Cardiac fibroblast (primary cell): ENCODE measurements at regions not wholly inside any gene's neighbourhood (a gene's known extent, or its start where the extent isn't known, plus 50 kb on each side); places are given as distances from the start of the nearest gene placed in this dataset.
A peak's percentile ranks its signal among the peaks of the same experiment; 100 is the strongest.

Experiments used
- DNase-seq, 2 donors: peaks; one replicate each; pipeline versions ENCODE4 v3.0.0 to v3.0.0-alpha.2; 2010; ENCODE audit warnings: low read depth in 2 of 2
- H3K4me3 ChIP-seq, 2 donors: replicated peaks in 1 of 2; 1 replicate in 1 of 2; 2 replicates in 1 of 2; pipeline ENCODE4 v1.5.1; 2011; ENCODE audit warnings: low read depth in 2 of 2, low read length in 2 of 2, mild to moderate bottlenecking in 2 of 2, moderate library complexity in 1 of 2
- TF ChIP-seq, protein P1 (sequence below): IDR thresholded peaks from one replicate; pipeline ENCODE4 v1.5.1; 2011; ENCODE audit warnings: low read depth, mild to moderate bottlenecking, low read length, inconsistent platforms

DNA sequence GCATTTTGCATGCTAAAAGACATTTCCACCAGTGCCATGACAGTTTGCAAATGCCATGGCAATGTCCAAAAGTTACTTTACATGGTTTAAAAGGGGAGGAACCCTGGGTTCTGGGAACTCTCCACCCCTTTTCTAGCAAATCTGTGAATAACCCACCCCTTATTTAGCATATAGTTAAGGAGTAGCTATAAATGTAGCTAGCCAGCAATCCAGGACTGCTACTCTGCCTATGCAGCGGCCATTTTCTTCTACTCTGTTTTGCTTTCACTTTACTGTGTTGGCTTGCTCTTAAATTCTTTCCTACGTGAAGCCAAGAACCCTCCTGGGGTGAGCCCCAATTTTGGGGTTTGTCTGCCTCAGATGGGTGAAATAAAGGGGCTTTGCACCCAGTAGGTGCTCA lies 141.0 kb downstream of the PTPN11 start:
- DNase-seq, result peak in 1 of 2 donors; percentile 2
- TF ChIP-seq, protein P1, sequence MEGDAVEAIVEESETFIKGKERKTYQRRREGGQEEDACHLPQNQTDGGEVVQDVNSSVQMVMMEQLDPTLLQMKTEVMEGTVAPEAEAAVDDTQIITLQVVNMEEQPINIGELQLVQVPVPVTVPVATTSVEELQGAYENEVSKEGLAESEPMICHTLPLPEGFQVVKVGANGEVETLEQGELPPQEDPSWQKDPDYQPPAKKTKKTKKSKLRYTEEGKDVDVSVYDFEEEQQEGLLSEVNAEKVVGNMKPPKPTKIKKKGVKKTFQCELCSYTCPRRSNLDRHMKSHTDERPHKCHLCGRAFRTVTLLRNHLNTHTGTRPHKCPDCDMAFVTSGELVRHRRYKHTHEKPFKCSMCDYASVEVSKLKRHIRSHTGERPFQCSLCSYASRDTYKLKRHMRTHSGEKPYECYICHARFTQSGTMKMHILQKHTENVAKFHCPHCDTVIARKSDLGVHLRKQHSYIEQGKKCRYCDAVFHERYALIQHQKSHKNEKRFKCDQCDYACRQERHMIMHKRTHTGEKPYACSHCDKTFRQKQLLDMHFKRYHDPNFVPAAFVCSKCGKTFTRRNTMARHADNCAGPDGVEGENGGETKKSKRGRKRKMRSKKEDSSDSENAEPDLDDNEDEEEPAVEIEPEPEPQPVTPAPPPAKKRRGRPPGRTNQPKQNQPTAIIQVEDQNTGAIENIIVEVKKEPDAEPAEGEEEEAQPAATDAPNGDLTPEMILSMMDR, result no peak
- no peak overlapping the region for H3K4me3 ChIP-seq

DNA sequence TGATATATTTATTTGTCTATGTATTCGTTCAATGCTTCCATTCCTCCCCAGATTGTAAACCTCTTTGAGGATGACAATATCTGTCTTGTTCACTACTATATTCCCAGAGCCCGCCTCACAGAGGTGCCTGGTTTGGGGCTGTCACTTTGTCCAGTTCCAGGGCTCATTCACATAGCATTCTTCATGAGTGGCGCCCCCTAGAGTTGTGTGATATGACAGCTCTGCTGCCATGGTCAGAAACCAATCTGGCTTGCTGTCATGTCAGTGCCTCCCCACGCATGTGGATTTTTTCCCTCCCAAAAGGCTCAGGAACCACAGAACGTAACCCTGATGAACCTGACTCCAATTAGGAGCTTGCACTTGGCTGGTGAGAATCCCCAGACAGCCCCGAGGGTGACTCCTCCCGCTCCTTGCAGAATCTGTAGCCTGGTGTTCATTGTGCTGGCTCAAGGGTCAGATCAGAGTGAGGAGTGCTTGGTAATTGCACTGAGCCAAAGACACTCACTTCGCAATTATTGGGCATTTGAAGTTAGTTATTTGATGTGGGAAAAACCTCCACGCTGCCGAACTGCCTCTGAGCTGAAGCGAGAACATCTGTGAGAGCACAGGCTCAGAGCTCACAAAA lies 145.5 kb downstream of the PTPN11 start:
- no peak for DNase-seq
- H3K4me3 ChIP-seq, result no peak overlapping the region
- TF ChIP-seq, protein P1, result no peak

DNA sequence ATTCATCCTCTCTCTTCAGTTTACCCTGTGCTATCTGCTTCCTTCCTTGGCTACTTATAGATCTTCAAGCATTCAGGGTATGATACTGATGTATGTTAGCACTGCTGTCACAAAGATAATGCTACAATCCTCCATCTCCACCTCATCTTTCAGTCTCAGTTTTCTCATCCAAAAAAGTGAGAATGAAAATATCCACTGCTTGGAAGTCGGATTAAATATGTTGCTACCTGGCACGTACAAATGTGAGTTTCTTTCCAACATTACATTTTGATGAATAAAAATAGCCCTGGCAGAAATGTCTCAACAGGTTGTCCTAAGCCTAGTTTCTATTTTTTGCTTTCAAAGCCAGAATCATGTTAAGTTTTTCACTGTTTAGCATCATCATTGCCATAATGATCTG lies 149.9 kb downstream of the PTPN11 start:
- no peak for DNase-seq
- no peak overlapping the region for H3K4me3 ChIP-seq
- TF ChIP-seq, protein P1, result no peak

DNA sequence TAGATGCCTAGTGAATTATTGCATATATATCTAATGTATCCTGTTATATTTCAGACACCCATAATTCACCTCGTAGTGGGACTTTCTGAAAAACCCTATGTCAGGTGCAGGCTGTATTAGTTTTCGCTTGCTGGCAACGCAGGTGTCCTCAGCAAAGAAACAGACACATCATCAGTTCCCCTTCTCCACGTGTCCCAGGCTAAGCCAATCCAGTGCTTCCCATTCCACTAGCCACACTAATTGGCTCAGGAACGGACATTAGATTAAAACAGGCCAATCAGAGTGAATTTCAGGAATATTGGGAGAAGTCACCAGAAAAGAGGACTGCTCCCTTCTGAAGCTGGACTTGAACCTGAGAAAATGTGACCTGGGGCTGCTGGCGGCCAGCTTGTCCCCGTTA lies 151.3 kb downstream of the PTPN11 start:
- TF ChIP-seq, protein P1, result no peak
- no peak for DNase-seq
- no peak overlapping the region for H3K4me3 ChIP-seq

DNA sequence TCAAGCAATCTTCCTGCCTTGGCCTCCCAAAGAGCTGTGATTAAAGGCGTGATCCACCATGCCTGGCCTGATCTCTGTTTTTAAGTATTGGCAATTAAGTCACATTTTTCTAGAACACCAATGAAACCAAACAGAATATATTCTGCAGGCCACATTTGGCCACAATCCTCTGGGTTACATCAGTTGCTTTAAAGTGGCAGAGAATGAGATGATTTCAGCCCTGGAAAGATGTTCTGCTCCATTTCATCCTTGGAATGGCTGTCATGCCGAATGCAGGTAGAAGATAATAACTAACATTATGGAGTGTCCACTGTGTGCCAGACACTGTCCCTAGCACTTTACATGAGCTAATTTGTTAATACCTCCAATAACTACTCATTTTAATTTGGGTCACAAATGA lies 154.4 kb downstream of the PTPN11 start:
- no peak for DNase-seq
- no peak overlapping the region for H3K4me3 ChIP-seq
- TF ChIP-seq, protein P1, result no peak

DNA sequence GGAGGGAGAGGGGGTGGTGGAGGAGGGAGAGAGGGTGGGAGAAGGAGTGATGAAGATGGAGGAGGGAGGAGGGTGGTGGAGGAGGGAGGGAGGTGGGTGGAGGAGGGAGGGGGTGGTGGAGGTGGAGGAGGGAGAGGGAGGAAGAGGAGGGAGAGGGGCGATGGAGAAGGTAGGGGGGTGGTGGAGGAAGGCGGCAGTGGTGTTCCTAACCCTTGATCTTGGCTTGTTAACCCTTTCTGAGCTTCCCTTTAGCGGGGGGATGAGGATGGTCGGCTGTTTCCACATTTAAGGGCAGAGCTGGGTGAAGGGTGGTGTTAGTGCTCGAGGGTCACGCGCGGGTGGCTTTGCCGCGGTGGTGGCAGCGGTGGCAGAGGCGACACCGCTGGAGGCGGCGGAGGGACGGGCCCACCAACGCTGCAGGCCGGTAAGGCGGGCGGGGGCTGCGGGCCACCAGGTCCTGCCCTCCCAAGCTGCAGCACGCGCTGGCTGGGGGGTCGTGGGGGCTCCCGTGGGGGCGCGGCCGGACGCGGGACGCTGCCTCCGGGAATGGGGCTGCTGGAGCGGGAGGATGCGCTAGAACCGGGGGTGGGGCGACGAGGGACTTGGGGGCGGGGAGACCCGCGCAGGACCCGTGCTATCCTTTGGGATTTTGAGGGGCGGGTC lies 156.3 kb downstream of the PTPN11 start:
- H3K4me3 ChIP-seq, result no peak overlapping the region
- no peak for DNase-seq
- TF ChIP-seq, protein P1, result no peak
